ENCODE measurements at regions not wholly inside any gene's neighbourhood (a gene's known extent, or its start where the extent isn't known, plus 50 kb on each side); places are given as distances from the start of the nearest gene placed in this dataset.

- no peak for TF ChIP-seq TCF12 (IDR thresholded peaks at IDR 0.05; ENCODE audit: low read depth, low read length)
- TF ChIP-seq, protein P1, sequence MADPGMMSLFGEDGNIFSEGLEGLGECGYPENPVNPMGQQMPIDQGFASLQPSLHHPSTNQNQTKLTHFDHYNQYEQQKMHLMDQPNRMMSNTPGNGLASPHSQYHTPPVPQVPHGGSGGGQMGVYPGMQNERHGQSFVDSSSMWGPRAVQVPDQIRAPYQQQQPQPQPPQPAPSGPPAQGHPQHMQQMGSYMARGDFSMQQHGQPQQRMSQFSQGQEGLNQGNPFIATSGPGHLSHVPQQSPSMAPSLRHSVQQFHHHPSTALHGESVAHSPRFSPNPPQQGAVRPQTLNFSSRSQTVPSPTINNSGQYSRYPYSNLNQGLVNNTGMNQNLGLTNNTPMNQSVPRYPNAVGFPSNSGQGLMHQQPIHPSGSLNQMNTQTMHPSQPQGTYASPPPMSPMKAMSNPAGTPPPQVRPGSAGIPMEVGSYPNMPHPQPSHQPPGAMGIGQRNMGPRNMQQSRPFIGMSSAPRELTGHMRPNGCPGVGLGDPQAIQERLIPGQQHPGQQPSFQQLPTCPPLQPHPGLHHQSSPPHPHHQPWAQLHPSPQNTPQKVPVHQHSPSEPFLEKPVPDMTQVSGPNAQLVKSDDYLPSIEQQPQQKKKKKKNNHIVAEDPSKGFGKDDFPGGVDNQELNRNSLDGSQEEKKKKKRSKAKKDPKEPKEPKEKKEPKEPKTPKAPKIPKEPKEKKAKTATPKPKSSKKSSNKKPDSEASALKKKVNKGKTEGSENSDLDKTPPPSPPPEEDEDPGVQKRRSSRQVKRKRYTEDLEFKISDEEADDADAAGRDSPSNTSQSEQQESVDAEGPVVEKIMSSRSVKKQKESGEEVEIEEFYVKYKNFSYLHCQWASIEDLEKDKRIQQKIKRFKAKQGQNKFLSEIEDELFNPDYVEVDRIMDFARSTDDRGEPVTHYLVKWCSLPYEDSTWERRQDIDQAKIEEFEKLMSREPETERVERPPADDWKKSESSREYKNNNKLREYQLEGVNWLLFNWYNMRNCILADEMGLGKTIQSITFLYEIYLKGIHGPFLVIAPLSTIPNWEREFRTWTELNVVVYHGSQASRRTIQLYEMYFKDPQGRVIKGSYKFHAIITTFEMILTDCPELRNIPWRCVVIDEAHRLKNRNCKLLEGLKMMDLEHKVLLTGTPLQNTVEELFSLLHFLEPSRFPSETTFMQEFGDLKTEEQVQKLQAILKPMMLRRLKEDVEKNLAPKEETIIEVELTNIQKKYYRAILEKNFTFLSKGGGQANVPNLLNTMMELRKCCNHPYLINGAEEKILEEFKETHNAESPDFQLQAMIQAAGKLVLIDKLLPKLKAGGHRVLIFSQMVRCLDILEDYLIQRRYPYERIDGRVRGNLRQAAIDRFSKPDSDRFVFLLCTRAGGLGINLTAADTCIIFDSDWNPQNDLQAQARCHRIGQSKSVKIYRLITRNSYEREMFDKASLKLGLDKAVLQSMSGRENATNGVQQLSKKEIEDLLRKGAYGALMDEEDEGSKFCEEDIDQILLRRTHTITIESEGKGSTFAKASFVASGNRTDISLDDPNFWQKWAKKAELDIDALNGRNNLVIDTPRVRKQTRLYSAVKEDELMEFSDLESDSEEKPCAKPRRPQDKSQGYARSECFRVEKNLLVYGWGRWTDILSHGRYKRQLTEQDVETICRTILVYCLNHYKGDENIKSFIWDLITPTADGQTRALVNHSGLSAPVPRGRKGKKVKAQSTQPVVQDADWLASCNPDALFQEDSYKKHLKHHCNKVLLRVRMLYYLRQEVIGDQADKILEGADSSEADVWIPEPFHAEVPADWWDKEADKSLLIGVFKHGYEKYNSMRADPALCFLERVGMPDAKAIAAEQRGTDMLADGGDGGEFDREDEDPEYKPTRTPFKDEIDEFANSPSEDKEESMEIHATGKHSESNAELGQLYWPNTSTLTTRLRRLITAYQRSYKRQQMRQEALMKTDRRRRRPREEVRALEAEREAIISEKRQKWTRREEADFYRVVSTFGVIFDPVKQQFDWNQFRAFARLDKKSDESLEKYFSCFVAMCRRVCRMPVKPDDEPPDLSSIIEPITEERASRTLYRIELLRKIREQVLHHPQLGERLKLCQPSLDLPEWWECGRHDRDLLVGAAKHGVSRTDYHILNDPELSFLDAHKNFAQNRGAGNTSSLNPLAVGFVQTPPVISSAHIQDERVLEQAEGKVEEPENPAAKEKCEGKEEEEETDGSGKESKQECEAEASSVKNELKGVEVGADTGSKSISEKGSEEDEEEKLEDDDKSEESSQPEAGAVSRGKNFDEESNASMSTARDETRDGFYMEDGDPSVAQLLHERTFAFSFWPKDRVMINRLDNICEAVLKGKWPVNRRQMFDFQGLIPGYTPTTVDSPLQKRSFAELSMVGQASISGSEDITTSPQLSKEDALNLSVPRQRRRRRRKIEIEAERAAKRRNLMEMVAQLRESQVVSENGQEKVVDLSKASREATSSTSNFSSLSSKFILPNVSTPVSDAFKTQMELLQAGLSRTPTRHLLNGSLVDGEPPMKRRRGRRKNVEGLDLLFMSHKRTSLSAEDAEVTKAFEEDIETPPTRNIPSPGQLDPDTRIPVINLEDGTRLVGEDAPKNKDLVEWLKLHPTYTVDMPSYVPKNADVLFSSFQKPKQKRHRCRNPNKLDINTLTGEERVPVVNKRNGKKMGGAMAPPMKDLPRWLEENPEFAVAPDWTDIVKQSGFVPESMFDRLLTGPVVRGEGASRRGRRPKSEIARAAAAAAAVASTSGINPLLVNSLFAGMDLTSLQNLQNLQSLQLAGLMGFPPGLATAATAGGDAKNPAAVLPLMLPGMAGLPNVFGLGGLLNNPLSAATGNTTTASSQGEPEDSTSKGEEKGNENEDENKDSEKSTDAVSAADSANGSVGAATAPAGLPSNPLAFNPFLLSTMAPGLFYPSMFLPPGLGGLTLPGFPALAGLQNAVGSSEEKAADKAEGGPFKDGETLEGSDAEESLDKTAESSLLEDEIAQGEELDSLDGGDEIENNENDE (IDR thresholded peaks at IDR 0.05; ENCODE audit: insufficient replicate concordance, low read length): no peak
- TF ChIP-seq ZNF274 (IDR thresholded peaks at IDR 0.05; ENCODE audit: borderline replicate concordance, extremely low read depth, low read length): no peak
Measured at GRCh38 chrX:1138476-1139184, 73.8 kb downstream of the CRLF2 start (continued).

All from H1 (cell line).